ENCODE measurements at regions not wholly inside any gene's neighbourhood (a gene's known extent, or its start where the extent isn't known, plus 50 kb on each side); places are given as distances from the start of the nearest gene placed in this dataset.

GRCh38 chr6:19715167-19715551, 122.0 kb upstream of the ID4 start:
- TF ChIP-seq GATA3 (IDR thresholded peaks at IDR 0.05; ENCODE audit: low read depth, low read length) (no peak), GATA2 (IDR thresholded peaks at IDR 0.05; ENCODE audit: low read depth, low read length) (no peak)
